GM18519 (cell line): ENCODE measurements at regions not wholly inside any gene's neighbourhood (a gene's known extent, or its start where the extent isn't known, plus 50 kb on each side); places are given as distances from the start of the nearest gene placed in this dataset.

Experiments
- ATAC-seq: cut with Tn5 transposase; IDR thresholded peaks from one replicate; pipeline ENCODE4 v1.9.1; 2021; ENCODE audit warnings: mild to moderate bottlenecking, moderate library complexity; ENCODE audit not compliant: unreplicated experiment, low FRiP score

DNA sequence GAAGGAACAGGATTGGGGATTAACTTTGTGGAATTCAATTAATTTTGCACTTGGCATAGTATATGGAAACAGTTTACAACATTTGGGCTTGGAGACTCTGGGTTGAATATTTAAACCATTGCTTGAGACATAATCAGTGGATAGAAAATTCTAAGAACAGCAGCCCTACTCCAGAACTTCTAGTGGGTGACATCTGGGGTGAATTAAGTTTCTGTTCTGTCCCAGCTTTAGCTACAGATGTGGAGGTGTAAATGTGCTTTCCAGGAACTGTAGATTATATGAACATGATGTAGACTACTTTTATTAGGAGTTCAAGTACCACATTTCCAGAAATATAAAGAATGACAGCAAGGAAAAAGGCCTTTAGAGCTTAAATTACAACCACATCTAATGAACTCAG, 51.9 kb upstream of the SKAP2 start:
- ATAC-seq, result no peak
